ENCODE measurements at regions not wholly inside any gene's neighbourhood (a gene's known extent, or its start where the extent isn't known, plus 50 kb on each side); places are given as distances from the start of the nearest gene placed in this dataset.

GRCh38 chr2:172229125-172229524 lies 126.4 kb upstream of the DLX2 start:
- no peak overlapping the region for H3K4me3 ChIP-seq (ENCODE audit: low read depth, low read length)
- TF ChIP-seq CTCF (IDR thresholded peaks at IDR 0.05; ENCODE audit: borderline replicate concordance, insufficient read depth, low read depth, low read length): no peak

GRCh38 chr2:172230332-172230888 lies 127.7 kb upstream of the DLX2 start:
- no peak for TF ChIP-seq CTCF (IDR thresholded peaks at IDR 0.05; ENCODE audit: borderline replicate concordance, insufficient read depth, low read depth, low read length)
- no peak overlapping the region for H3K4me3 ChIP-seq (ENCODE audit: low read depth, low read length)

- H3K4me3 ChIP-seq (ENCODE audit: low read depth, low read length): no peak overlapping the region
- no peak for TF ChIP-seq CTCF (IDR thresholded peaks at IDR 0.05; ENCODE audit: borderline replicate concordance, insufficient read depth, low read depth, low read length)
Observed at GRCh38 chr2:172230889-172231401, 128.2 kb upstream of the DLX2 start.

- H3K4me3 ChIP-seq (ENCODE audit: low read depth, low read length): no peak overlapping the region
- no peak for TF ChIP-seq CTCF (IDR thresholded peaks at IDR 0.05; ENCODE audit: borderline replicate concordance, insufficient read depth, low read depth, low read length)
Observed at GRCh38 chr2:172231508-172231907, 128.8 kb upstream of the DLX2 start.

GRCh38 chr2:172232708-172233396 lies 130.2 kb upstream of the DLX2 start:
- no peak for TF ChIP-seq CTCF (IDR thresholded peaks at IDR 0.05; ENCODE audit: borderline replicate concordance, insufficient read depth, low read depth, low read length)
- no peak overlapping the region for H3K4me3 ChIP-seq (ENCODE audit: low read depth, low read length)

GRCh38 chr2:172233987-172234715 lies 131.5 kb upstream of the DLX2 start:
- no peak for TF ChIP-seq CTCF (IDR thresholded peaks at IDR 0.05; ENCODE audit: borderline replicate concordance, insufficient read depth, low read depth, low read length)
- no peak overlapping the region for H3K4me3 ChIP-seq (ENCODE audit: low read depth, low read length)

Measured in GM12875 (cell line).